HG02678 (cell line): ENCODE measurements at regions not wholly inside any gene's neighbourhood (a gene's known extent, or its start where the extent isn't known, plus 50 kb on each side); places are given as distances from the start of the nearest gene placed in this dataset.
"Not testable (repeated sequence)": the region's sequence is repeated elsewhere in the genome, so short reads cannot be mapped to it uniquely, and the experiment has no call there.

ENCODE experiments used
- ATAC-seq: cut with Tn5 transposase; IDR thresholded peaks from one replicate; pipeline ENCODE4 v1.9.1; 2021; ENCODE audit warnings: mild to moderate bottlenecking, moderate library complexity; ENCODE audit not compliant: unreplicated experiment

DNA sequence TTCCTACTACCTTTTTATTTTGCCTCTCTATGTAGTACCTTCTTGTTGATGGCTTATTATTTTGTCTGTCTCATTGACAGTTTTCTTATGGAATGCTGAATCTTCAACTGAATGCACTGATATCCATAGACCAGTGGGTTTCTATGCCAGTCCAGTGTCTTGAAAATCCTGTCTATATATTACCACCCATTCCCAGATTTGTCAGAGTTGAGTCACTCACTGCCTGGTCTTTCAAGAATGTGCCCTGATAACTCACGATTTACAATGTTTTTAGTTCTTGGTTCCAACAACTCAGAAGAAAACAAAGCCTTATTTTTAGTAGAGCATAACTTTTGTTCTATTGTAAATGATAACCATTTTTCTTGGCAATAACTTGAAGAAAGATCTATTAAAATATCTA is 606.0 kb upstream of the PITX2 start:
- ATAC-seq: no peak

DNA sequence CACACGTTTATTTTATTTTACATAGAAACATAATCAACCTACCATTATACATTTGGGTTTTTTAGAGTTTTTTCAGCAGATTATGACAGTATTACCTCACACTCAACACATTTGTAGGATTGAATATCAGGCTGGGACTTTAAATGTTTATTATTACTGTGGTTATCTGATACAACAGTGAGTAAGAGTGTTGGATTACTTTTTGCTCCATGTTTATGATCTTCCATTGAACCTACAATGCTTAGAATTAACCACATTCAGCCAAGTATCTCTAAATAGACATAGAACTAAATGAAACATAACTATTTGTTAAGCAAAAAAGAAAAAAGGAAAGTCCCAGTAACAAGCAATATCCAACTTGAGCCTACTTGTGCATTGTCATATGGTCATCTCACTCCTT is 607.4 kb upstream of the PITX2 start:
- no peak for ATAC-seq

DNA sequence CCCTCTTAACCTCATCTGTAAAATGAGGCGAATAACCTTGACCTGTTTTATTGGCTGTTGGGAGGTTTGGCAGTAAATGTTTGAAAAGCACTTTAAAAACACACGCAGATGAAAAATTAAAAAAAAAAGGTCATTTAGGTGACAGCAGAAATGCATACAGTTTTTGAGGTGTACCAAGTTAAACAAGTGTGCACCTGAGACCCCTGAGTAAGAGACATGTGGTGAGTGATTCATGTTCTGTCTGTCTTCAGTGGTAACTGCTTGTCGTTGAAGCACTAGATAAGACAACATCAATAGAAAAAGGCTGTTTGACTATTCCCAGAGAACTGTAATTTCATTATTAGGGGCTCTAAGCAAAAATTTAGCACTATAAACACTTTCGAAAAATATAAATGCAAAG is 608.4 kb upstream of the PITX2 start:
- no peak for ATAC-seq

DNA sequence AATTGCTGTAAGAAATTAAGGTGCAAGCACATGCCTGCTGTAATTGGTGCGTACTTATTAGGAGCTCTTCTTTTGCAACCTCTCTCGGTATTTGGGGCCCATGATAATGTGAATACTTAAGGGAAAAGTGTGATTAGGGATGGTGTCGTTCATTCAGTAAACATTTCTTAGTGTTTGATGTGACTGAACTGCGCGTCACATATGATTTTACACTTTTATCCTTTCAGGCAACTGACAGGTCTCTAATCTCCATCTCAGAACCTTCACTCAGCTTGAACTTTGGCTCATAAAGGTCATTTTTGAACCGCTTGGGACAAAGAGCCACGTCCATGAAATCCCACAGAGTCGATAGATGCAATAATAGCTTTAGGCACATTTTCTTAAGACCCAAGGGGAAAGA is 612.1 kb upstream of the PITX2 start:
- no peak for ATAC-seq

DNA sequence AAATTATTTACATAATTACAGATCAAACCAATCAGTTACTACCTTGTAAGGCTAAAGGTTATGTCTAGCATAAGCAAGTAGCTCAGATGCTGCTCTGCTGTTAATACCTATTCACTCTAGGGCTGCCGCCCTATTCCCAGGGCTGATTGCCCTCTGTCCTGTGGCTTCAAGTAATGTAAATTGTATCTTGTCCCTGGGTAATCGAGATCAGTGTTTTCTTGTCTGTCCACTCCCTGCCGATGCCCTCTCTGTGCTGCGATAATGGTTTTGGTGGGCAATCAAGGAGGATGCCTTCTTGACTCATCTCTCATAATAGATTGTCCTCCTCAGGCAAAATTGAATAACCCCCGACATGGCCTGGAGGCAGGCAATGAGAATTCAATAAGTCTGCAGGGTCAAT is 641.0 kb upstream of the PITX2 start:
- ATAC-seq: no peak

DNA sequence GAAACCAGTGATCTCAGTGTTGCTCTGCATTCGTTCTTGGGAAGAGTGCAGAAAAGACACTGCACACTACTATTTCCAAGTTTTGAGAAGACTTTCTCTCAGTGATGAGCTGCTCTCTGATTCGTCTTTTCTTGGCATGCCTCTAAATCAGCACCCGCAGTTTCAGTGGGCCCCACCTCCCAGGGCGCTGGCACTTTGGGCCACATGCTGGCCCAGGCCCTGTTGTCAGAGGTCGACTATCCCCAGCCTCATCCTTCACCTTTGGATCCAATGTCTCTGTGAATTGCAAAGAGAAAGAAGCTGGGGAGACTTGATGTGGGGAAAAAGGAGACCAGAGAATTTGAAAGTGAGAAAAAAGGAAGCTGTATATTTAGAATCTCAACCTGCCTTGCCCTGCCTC is 644.1 kb upstream of the PITX2 start:
- no peak for ATAC-seq

DNA sequence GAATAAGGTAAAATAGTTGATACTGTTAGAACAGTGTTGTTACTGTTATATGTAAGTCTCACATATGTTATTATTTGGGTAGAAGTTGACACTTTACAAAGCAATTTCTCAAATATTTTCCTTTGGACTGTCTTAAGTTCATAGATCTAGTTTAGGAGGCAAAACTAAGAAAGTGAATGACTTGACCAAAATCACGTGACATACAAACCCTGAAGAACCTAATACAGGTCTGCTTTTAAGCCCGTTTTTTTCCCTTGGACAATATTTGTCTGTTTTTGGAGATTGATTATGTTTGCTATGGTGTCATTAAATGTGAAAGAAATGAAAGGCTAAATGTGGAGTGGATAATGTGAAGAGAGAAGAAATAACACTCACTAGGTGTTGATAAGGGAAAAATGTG is 644.9 kb upstream of the PITX2 start:
- no peak for ATAC-seq

DNA sequence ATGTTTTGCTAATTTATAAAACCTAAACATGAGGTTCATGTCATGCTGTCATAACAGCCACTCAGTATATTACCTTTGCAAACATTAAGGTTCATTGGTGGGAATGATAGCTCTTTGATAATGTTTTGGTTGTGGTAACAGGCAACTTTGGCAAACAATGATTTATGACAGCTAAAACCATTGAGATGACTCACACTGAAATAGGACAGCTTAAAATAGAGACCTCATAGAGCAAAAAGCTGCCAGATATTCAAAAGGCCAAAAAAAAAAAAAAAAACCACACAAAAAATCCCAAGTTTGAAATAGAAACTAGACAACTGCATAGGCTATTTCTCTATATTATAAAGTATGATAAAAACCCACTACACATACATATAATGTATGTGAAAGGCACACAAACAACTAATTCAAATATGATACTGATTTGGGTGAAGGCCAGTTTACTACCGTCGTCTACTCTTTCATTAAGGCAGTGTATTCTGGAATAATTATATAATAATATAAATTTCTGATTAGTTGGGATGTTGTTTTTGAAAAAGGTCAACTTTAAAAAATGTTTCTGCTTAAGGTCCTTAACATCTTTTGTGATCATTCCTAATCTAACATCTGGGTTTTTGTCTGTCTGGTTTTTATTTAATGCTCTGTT is 646.0 kb upstream of the PITX2 start:
- peak; percentile 57 for ATAC-seq

DNA sequence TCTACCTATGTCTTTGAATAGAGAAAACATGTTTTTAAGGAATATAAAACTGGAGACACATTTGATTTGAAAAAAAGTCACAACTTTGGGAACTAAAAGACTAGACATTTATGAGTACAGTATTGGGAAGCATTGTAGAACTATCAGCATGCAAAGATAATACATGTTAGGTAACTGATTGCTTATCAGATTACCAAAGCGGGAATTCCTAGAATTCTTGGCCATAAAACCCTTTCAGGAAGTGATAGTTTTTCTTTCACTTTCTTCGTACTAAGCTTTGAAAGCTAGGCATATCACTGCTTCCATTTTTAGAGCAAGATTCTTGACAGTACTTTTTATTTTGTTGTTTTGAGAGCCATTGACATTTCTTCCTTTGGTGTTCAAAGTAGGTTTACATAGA is 646.6 kb upstream of the PITX2 start:
- no peak for ATAC-seq

DNA sequence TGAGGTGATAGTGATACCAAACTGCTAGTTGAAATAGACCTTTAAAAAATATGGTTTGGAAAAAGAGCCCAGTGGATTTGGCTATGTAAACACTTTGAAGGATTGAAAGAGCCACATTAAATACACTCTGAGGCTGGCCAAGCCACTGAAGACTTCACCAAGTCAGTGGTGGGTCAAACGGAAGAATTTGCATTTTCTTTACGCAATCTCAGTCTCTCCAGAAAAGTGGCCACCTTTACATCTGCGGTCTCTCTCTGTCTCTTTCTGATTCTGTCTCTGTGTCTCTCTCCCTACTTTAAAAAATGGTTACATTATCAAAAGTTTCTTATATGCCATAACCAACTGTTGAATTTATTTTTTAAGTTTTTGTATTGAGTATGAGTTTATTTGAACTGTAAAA is 651.2 kb upstream of the PITX2 start:
- ATAC-seq: no peak

DNA sequence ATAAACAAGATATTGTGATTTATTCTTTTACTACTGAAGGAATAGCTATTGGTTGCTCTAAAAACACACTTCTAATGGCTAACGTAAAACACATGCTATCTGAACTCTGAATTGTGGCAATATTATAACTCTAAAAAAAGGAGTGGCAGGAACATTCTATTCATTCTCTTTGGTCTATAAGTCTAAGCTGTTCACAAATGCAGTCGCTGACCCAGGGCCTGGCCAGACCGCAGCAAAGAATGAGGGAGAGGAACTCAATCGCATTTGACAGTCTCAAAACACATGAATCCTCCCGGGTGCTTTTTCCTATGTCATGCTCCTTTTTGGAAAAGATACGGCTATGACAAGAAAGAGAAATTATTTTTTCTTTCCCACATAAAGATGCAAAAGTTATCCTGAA is 651.6 kb upstream of the PITX2 start:
- no peak for ATAC-seq

DNA sequence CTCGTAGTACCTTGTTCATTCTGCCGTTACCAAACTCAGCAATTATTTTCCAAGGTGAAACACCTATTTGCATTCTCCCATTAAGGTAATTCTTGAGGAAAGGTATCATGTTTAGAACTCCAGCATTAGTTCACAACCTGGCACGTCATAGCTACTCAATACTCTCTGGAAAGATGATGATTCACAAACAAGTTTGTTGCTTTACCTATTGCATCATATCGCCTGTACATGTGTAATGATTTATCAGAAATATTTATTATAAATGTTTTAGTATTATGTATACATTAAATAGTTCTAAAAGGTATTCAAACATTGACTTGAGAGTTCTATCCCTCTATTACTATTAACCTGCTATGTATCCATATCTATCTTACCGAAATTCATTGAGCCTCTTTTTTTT is 658.3 kb upstream of the PITX2 start:
- ATAC-seq: no peak

DNA sequence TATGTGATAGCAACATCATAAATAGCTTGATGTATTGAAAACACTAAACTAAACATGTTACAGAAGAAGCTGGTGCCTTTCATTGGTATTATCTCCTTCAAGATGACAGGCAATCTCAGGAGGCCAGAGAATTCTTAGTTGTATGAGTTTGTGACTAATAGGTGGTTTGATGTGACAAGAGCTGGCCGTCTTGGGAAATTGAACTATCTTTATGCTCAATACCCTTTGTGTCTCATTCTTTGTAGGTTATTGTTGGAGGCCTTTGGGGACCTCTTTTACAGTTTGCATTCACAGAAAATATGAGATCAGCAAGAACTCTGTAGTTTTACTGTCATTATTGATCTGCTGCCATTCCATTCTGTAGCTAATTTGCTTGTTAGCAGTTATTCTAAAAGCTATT is 659.2 kb upstream of the PITX2 start:
- ATAC-seq: no peak

DNA sequence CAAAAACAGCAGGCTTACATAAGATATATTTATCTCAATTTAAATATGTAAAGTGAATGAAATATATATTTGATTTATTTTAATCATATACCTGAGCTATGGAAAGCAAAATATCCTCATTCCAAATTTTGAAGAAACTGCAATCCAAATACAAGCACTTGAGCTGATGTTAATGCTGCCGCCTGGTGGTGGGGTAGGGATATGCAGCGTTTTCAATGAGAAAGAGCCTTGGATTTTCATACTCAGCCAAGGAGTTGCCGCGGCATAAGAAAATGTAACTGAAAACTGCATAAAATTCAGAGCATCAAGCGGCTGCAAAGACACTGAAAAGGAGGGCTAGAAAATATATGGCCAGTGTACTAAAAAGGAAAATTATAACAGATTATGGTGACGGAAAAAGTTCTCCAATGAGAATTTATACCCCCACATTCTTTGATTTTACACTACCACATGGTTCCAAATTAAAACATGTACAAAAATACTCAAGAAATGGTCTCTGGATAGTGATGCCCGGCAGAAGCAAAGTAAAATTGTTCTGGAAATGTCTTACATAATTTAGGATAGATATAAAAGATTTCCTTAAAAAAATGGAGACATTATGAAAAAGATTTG is 660.3 kb upstream of the PITX2 start:
- peak; percentile 75 for ATAC-seq

DNA sequence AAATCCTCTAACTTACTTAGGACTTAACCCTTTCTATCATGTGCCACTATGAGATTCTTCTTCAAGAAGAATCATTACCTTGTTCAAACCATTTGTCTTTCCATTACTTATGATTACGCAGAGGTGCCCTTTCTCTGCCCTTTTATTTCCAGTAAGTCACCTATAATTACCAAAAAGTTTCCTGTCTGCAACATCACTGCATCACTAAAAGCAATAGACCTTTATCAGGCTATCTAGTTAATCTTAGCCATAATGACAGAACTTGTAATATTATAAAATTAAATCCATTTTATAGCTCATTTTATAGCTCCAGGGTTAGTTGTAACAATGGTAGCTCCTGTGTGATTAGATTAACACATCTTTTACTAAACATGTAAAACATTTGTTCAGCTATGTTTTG is 673.6 kb upstream of the PITX2 start:
- ATAC-seq: no peak

DNA sequence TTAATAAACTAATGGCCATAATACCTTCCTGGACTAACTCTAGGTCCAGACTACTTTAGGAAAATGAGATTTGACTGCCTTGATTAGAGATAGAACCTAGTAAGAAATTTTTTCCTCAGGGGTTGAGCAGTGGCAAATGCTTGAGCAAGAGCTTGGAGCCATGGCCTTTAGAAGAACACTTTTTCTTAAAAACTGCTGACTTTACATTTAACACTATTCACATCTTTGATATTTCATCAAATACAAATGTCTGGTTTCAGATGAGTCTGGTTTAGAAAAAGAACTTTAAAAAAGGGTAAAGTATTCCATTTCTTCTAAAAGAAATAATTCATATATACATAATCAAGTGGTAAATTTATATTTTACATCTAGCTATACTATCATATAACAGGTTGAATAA is 680.9 kb upstream of the PITX2 start:
- no peak for ATAC-seq

DNA sequence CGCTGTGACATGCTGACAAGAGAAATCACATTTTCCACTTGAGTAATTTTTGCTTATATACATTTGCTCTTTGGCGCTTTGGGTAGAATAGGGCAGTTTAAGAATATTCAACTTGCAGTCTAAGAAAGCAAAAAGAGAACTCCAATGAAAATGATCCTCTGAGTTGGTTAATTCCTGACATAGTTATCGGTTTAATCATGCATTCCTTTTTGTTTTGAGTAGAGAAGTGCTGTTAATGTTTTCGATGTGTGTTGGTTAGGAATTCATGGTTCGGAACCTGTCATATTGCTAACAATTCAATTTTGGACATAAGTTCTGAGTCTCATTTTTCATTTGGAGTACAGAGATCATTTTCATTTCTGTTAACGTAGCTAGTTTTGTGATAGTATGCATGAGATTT is 700.6 kb upstream of the PITX2 start:
- ATAC-seq: no peak

DNA sequence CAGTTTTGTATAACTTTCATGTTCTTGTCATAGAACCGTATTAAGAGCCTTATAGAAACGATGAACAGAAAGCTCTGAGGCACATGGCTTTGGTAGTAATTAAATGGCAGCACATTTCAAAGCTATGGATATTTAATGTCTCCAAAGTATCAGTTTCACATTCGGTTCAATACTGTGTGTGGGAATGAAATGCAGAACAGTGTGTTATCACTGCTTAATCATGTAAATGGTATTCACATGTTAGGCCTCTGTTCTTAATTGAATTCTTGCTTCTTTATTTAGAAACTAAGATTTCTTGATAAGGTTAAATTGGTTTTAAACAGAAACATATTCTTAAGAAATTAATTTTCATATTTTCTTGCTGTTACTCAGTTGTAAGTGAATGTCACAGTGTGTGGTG is 701.0 kb upstream of the PITX2 start:
- no peak for ATAC-seq

DNA sequence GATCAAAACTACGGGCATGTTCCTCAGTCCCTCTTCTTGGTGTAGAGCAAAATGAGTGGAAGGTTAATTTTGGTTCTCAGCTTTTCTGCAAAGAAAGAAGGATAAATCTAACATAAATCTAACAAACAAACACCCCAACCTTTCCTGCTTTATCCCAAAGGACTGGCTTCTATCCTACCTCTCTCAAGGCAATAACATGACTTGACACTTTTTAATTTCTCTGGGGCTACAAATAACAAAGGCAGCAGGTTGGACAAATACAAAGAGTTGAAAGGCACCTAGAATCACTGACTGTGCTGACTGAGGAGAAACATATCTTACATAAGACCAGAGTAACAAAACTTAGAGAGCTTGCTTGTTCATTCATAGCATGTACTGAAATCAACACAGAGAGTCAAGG is 703.6 kb upstream of the PITX2 start:
- ATAC-seq: no peak

DNA sequence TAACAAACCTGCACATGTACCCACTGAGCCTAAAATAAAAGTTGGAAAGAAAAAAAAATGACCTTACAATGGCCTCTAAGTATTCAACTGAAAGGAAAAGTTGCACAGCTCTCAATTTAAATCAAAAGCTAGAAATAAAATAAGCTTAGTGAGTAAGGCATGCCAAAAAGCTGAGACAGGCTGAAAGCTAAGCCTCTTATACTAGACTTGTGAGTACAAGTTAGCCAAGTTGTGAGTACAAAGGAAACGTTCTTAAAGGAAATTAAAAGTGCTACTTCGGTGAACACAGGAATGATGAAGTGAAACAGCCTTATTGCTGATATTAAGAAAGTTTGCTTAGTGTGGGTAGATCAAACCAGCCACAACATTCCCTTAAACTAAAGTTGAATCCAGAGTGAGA is 707.9 kb upstream of the PITX2 start:
- no peak for ATAC-seq

DNA sequence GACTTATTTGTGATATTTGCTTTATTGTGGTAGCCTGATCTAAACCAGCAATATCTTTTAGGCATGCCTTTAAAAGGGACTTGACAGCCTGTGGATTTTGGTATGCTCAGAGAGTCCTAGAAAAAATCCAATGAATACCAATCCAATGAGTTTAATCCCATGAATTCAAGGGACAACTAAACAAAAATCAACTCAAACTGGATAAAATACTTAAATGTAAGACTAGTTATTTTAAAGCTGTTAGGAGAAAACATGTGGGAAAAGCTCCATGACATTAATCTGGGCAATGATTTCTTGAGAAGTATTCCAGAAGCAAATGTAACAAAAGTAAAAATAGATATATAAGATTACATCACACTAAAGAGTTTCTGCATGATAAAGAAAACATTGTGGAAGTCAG is 711.5 kb upstream of the PITX2 start:
- ATAC-seq: no peak

DNA sequence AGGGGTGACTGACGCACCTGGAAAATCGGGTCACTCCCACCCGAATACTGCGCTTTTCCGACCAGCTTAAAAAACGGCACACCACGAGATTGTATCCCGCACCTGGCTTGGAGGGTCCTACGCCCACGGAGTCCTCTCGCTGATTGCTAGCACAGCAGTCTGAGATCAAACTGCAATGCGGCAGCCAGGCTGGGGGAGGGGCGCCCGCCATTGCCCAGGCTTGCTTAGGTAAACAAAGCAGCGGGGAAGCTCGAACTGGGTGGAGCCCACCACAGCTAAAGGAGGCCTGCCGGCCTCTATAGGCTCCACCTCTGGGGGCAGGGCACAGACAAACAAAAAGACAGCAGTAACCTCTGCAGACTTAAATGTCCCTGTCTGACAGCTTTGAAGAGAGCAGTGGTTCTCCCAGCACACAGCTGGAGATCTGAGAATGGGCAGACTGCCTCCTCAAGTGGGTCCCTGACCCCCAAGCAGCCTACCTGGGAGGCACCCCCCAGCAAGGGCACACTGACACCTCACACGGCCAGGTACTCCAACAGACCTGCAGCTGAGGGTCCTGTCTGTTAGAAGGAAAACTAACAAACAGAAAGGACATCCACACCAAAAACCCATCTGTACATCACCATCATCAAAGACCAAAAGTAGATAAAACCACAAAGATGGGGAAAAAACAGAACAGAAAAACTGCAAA is 714.5 kb upstream of the PITX2 start:
- not testable (repeated sequence) for ATAC-seq

DNA sequence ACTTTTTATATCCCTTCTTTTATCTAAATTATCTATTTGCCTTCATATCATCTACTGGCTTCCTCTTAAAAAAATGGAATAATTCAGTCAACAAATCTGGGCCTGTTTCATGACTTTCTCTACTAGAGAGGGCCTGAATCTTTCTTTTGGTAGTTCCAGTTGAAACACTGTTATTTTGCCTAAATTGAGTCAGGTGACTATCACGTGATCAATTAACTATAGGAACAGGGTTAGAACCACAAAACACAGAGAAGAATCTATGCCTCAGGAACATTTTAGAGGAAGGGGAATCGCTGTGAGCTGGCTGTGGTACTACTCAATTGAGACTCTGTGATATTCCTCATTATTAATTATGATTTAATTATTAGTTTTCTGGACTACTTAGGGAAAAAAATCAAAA is 736.7 kb upstream of the PITX2 start:
- no peak for ATAC-seq
